ENCODE measurements at regions not wholly inside any gene's neighbourhood (a gene's known extent, or its start where the extent isn't known, plus 50 kb on each side); places are given as distances from the start of the nearest gene placed in this dataset.

- H3K4me2 ChIP-seq (ENCODE audit: insufficient read depth, low read length), result no peak overlapping the region
- H3K79me2 ChIP-seq (ENCODE audit: insufficient read depth, low read length), result no peaks in the 10 kb centered on the region
- no peak overlapping the region for H3K27ac ChIP-seq (ENCODE audit: low read length)
- TF ChIP-seq CTCF (IDR thresholded peaks at IDR 0.05; ENCODE audit: borderline replicate concordance, extremely low read depth, low read length, poor library complexity, severe bottlenecking) (no peak), EZH2 (IDR thresholded peaks at IDR 0.05; ENCODE audit: borderline replicate concordance, low read depth, low read length, severe bottlenecking) (no peak)
- DNase-seq (no peak), ATAC-seq (ENCODE audit: insufficient read depth, low read depth) (no peak)
- no peak overlapping the region for H3K9ac ChIP-seq (ENCODE audit: low read depth, low read length)
- H3K27me3 ChIP-seq (ENCODE audit: insufficient read depth, low read length, poor library complexity), result peaks cover 3% of the 10 kb centered on the region
- no peaks in the 10 kb centered on the region for H3K4me1 ChIP-seq (ENCODE audit: insufficient read depth, low read length)
- no peak overlapping the region for H2AFZ ChIP-seq (ENCODE audit: low read depth, low read length)
- H3K36me3 ChIP-seq (ENCODE audit: insufficient read depth, low read length), result no peaks in the 10 kb centered on the region
- H3K4me3 ChIP-seq (ENCODE audit: low read depth in 1 of 2, low read length in 2 of 2), result no peak overlapping the region
- H4K20me1 ChIP-seq (ENCODE audit: insufficient read depth, low read length), result no peaks in the 10 kb centered on the region
- no peaks in the 10 kb centered on the region for H3K9me3 ChIP-seq (ENCODE audit: insufficient read depth, low read length, severe bottlenecking)
Measured at GRCh38 chr13:104140552-104140951, 1074.3 kb upstream of the SLC10A2 start.

- H3K9me3 ChIP-seq (ENCODE audit: insufficient read depth, low read length, severe bottlenecking), result no peaks in the 10 kb centered on the region
- DNase-seq, result no peak
- H3K4me1 ChIP-seq (ENCODE audit: insufficient read depth, low read length), result no peaks in the 10 kb centered on the region
Measured at GRCh38 chr13:104137416-104137815, 1071.2 kb upstream of the SLC10A2 start.

GRCh38 chr13:104132849-104133248 lies 1066.6 kb upstream of the SLC10A2 start:
- H2AFZ ChIP-seq (ENCODE audit: low read depth, low read length), result no peak overlapping the region
- no peaks in the 10 kb centered on the region for H4K20me1 ChIP-seq (ENCODE audit: insufficient read depth, low read length)
- ATAC-seq (ENCODE audit: insufficient read depth, low read depth) (no peak), DNase-seq (no peak)
- no peaks in the 10 kb centered on the region for H3K79me2 ChIP-seq (ENCODE audit: insufficient read depth, low read length)
- no peak overlapping the region for H3K9ac ChIP-seq (ENCODE audit: low read depth, low read length)
- TF ChIP-seq CTCF (IDR thresholded peaks at IDR 0.05; ENCODE audit: borderline replicate concordance, extremely low read depth, low read length, poor library complexity, severe bottlenecking), result no peak
- TF ChIP-seq EZH2 (IDR thresholded peaks at IDR 0.05; ENCODE audit: borderline replicate concordance, low read depth, low read length, severe bottlenecking), result no peak
- H3K9me3 ChIP-seq (ENCODE audit: insufficient read depth, low read length, severe bottlenecking), result no peaks in the 10 kb centered on the region
- no peaks in the 10 kb centered on the region for H3K27me3 ChIP-seq (ENCODE audit: insufficient read depth, low read length, poor library complexity)
- no peak overlapping the region for H3K4me3 ChIP-seq (ENCODE audit: low read depth in 1 of 2, low read length in 2 of 2)
- no peaks in the 10 kb centered on the region for H3K36me3 ChIP-seq (ENCODE audit: insufficient read depth, low read length)
- no peak overlapping the region for H3K27ac ChIP-seq (ENCODE audit: low read length)
- no peaks in the 10 kb centered on the region for H3K4me1 ChIP-seq (ENCODE audit: insufficient read depth, low read length)
- no peak overlapping the region for H3K4me2 ChIP-seq (ENCODE audit: insufficient read depth, low read length)

More at GRCh38 chr13:104137416-104137815, 1071.2 kb upstream of the SLC10A2 start:
- Histone ChIP-seq H3K4me2 (ENCODE audit: insufficient read depth, low read length) (no peak overlapping the region), H2AFZ (ENCODE audit: low read depth, low read length) (no peak overlapping the region), H3K9ac (ENCODE audit: low read depth, low read length) (no peak overlapping the region), H4K20me1 (ENCODE audit: insufficient read depth, low read length) (no peaks in the 10 kb centered on the region), H3K36me3 (ENCODE audit: insufficient read depth, low read length) (no peaks in the 10 kb centered on the region), H3K79me2 (ENCODE audit: insufficient read depth, low read length) (no peaks in the 10 kb centered on the region), H3K4me3 (ENCODE audit: low read depth in 1 of 2, low read length in 2 of 2) (no peak overlapping the region), H3K27me3 (ENCODE audit: insufficient read depth, low read length, poor library complexity) (no peaks in the 10 kb centered on the region), H3K27ac (ENCODE audit: low read length) (no peak overlapping the region)
- no peak for ATAC-seq (ENCODE audit: insufficient read depth, low read depth)
- no peak for TF ChIP-seq CTCF (IDR thresholded peaks at IDR 0.05; ENCODE audit: borderline replicate concordance, extremely low read depth, low read length, poor library complexity, severe bottlenecking)
- no peak for TF ChIP-seq EZH2 (IDR thresholded peaks at IDR 0.05; ENCODE audit: borderline replicate concordance, low read depth, low read length, severe bottlenecking)

GRCh38 chr13:104114101-104114500 lies 1047.9 kb upstream of the SLC10A2 start:
- Histone ChIP-seq H3K4me1 (ENCODE audit: insufficient read depth, low read length) (no peaks in the 10 kb centered on the region), H3K9ac (ENCODE audit: low read depth, low read length) (no peak overlapping the region), H3K27me3 (ENCODE audit: insufficient read depth, low read length, poor library complexity) (no peaks in the 10 kb centered on the region), H2AFZ (ENCODE audit: low read depth, low read length) (no peak overlapping the region), H3K79me2 (ENCODE audit: insufficient read depth, low read length) (no peaks in the 10 kb centered on the region), H4K20me1 (ENCODE audit: insufficient read depth, low read length) (no peaks in the 10 kb centered on the region), H3K27ac (ENCODE audit: low read length) (no peak overlapping the region), H3K36me3 (ENCODE audit: insufficient read depth, low read length) (no peaks in the 10 kb centered on the region), H3K4me3 (ENCODE audit: low read depth in 1 of 2, low read length in 2 of 2) (no peak overlapping the region), H3K4me2 (ENCODE audit: insufficient read depth, low read length) (no peak overlapping the region), H3K9me3 (ENCODE audit: insufficient read depth, low read length, severe bottlenecking) (no peaks in the 10 kb centered on the region)
- ATAC-seq (ENCODE audit: insufficient read depth, low read depth) (no peak), DNase-seq (no peak)
- TF ChIP-seq CTCF (IDR thresholded peaks at IDR 0.05; ENCODE audit: borderline replicate concordance, extremely low read depth, low read length, poor library complexity, severe bottlenecking), result no peak
- no peak for TF ChIP-seq EZH2 (IDR thresholded peaks at IDR 0.05; ENCODE audit: borderline replicate concordance, low read depth, low read length, severe bottlenecking)
